GM20000 (cell line): ENCODE measurements at regions not wholly inside any gene's neighbourhood (a gene's known extent, or its start where the extent isn't known, plus 50 kb on each side); places are given as distances from the start of the nearest gene placed in this dataset.

ENCODE experiments used
- DNase-seq: peaks from one replicate; pipeline ENCODE4 v3.0.0; 2012; ENCODE audit warnings: low spot score
- TF ChIP-seq, protein P1 (sequence below): IDR thresholded peaks from 2 replicates; pipeline ENCODE4 v1.5.1; 2012; ENCODE audit warnings: mild to moderate bottlenecking, control low read depth; ENCODE audit errors: extremely low read depth, missing control alignments

DNA sequence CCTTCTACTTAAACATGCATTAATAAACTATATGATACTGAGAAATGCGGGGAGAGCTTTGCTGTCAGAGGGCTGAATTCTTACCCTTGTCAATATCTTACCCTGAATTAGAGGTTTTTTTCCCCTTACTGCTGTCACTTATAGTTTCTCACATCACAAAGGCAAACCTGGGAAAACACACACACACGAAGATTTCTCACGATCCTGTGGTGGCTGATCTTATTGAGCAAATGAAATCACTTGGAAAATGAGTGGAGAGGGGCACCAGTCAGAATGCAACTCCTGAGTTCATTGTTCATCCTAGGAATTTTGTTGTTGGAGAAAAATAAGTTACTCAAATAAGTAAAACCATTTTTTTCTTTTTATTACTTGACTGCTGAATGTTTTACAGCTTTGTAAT, 673.6 kb downstream of the EDEM1 start:
- no peak for DNase-seq
- TF ChIP-seq, protein P1, sequence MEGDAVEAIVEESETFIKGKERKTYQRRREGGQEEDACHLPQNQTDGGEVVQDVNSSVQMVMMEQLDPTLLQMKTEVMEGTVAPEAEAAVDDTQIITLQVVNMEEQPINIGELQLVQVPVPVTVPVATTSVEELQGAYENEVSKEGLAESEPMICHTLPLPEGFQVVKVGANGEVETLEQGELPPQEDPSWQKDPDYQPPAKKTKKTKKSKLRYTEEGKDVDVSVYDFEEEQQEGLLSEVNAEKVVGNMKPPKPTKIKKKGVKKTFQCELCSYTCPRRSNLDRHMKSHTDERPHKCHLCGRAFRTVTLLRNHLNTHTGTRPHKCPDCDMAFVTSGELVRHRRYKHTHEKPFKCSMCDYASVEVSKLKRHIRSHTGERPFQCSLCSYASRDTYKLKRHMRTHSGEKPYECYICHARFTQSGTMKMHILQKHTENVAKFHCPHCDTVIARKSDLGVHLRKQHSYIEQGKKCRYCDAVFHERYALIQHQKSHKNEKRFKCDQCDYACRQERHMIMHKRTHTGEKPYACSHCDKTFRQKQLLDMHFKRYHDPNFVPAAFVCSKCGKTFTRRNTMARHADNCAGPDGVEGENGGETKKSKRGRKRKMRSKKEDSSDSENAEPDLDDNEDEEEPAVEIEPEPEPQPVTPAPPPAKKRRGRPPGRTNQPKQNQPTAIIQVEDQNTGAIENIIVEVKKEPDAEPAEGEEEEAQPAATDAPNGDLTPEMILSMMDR, result no peak

DNA sequence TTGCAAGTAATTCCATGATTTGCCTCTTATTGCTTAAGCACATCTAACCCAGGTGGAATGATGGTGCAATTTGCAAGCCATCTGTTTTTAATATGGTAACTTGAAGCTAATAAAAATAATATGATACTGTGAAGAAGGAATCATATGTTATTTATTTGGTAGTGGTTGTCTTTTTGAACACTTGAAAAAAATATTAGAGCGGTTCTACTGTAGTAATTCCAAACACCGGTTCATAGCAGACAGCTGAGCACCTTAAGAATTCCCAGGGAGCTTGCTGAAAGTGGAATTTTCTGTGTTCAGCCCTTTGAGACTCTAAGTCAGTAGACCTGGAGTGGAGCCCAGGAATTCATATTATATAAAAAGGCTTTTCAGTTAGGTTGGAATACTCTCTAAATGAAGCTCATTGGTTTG, 687.4 kb downstream of the EDEM1 start:
- TF ChIP-seq, protein P1, result no peak
- no peak for DNase-seq

DNA sequence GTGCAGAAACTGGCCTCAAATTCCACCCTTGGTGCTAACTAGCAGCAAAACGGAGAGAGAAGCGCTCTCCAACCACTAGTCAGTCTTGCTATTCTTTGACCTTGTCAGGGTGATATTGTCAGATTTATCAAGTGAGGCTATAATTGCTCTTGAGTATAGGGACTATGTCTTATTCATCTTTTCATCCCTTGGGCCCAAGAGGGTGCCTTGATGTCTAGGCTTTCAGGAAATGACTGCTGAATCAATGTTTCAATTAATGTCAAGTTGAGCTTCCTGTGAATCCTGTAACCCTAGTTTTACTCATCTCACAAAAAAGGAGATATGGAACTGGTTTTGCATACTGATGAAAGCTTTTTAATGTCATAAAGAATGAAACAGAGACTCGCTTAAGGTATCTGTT, 701.3 kb downstream of the EDEM1 start:
- TF ChIP-seq, protein P1, result no peak

DNA sequence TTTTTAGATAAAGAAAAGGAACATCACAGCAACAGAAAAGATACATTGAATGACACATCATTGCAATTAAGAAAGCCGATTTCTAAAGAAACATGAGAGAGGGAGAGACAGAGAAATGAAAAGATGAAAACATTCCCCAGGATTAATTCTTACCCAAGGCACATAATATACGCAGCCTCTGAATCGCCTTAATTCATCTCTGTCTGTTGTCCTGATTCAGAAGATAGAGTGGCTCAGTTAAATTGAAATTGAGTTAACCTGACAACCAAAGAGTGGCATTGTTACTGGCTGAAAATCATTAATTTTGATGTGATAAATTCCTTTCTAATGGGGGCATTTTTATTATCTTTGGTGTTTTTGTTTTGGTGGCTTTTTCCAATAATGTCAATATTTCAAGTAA, 701.9 kb downstream of the EDEM1 start:
- DNase-seq, result no peak
- TF ChIP-seq, protein P1, result no peak

More for the DNA sequence above, 701.3 kb downstream of the EDEM1 start:
- DNase-seq, result no peak

DNA sequence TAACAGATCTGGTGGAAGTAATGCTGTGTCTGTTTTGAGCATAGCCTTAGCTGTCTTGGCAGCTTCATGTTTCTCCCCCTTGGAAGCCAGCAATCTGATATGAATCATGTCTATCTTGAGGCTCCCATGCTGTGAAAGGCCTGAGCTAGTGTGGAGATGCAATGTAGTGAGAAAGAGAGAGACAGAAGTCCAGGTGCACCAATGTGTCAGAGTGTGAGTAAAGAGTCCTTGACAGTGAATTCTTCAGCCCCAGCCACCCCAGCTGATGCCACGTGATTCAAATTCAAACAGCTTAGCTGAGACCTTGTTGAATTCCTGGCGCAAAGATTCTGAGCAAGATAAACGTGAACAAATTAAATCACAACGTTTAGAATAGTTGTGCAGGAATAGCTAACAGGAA, 704.2 kb downstream of the EDEM1 start:
- TF ChIP-seq, protein P1, result no peak
- DNase-seq, result no peak

DNA sequence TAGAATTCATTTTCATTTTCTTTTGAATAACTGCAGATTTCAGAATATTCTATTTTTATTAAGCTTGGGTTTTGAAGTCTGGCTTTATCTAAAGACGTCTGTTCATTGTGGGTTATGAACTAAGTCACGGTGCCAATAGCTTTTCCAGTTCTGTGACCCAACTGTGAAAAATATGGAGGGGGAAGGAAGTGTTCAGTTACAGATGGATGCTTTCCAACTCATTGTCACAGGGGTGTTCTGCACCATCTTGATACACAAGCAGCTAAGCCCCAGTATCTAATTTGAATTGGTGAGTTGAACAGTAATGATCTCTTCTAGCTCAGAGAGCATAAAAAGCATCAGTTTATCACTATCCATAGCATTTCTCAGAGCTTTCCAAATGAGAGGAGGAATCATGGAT, 710.6 kb downstream of the EDEM1 start:
- no peak for DNase-seq
- TF ChIP-seq, protein P1, result no peak

DNA sequence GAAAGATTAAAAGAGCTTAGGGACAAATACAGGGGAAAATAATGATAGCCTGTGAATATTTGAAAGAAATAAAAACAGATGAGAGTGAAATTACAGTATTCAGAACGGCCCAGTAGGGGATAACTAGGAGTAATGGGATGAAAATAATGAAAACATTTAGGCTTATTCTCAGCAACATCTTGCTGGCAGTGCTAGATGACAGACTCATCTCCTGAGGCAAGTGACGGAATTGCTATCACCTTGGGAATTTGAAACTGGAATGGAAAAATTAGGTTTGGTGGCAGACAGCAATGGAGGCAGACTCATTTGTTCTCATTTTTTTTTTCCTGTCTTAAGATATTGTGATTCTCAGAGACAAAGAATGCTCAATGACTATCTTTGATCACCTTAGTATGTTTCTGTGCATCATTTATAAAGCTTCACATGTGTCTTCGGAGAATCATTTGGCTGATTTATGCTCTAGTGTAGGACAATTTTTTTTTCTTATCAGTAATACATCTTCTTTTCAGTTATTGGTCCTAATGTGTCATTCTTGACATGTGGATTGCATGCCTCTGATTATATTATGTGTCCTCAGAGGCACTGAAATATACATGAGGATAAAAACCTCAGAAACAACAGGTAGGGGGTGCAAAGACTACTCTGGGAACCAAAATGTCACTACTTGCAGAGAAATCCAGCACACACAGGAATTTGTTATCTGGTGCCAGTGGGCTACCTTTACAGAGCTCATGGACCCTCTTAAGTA, 711.7 kb downstream of the EDEM1 start:
- TF ChIP-seq, protein P1, result no peak
- no peak for DNase-seq
